ENCODE measurements at regions not wholly inside any gene's neighbourhood (a gene's known extent, or its start where the extent isn't known, plus 50 kb on each side); places are given as distances from the start of the nearest gene placed in this dataset.

DNA sequence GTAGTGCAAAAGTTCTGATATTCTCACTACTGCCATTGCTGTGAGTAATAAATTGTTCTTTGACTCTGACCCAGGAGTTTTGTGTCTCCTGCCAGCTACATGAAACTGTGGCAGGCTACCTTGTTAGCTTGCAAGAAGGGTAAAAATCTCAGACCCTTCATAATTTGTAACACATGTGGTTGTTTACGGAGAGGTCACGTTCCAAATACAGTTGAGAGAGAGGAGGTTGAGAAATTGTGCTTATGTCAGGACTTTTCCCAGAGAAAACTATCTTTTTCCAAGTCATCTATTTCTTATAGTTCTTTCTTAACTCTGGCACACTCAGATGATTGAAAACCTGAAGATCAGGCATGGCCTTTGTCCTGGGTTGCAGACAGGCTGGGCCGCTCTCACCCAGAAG lies 114.4 kb upstream of the SVIL start:
- TF ChIP-seq, protein P1, sequence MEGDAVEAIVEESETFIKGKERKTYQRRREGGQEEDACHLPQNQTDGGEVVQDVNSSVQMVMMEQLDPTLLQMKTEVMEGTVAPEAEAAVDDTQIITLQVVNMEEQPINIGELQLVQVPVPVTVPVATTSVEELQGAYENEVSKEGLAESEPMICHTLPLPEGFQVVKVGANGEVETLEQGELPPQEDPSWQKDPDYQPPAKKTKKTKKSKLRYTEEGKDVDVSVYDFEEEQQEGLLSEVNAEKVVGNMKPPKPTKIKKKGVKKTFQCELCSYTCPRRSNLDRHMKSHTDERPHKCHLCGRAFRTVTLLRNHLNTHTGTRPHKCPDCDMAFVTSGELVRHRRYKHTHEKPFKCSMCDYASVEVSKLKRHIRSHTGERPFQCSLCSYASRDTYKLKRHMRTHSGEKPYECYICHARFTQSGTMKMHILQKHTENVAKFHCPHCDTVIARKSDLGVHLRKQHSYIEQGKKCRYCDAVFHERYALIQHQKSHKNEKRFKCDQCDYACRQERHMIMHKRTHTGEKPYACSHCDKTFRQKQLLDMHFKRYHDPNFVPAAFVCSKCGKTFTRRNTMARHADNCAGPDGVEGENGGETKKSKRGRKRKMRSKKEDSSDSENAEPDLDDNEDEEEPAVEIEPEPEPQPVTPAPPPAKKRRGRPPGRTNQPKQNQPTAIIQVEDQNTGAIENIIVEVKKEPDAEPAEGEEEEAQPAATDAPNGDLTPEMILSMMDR (IDR thresholded peaks at IDR 0.05), result no peak
- no peak for TF ChIP-seq POLR2A (IDR thresholded peaks at IDR 0.05)
